ENCODE measurements at regions not wholly inside any gene's neighbourhood (a gene's known extent, or its start where the extent isn't known, plus 50 kb on each side); places are given as distances from the start of the nearest gene placed in this dataset.

GRCh38 chr16:17914168-17914567, 422.4 kb downstream of the NPIPA8 start:
- TF ChIP-seq CTCF (IDR thresholded peaks at IDR 0.05) (no peak), POLR2A (IDR thresholded peaks at IDR 0.05) (no peak), EP300 (IDR thresholded peaks at IDR 0.05) (no peak)

Data from ovary (tissue), 3 donors.